Lung (tissue), 11 donors: ENCODE measurements at regions not wholly inside any gene's neighbourhood (a gene's known extent, or its start where the extent isn't known, plus 50 kb on each side); places are given as distances from the start of the nearest gene placed in this dataset.

Source experiments
- ATAC-seq: fragments of 200-7000 bp; cut with Tn5 transposase; one replicate; pipeline ENCODE4 v1.9.1; 2020; ENCODE audit warnings: moderate number of reproducible peaks; ENCODE audit not compliant: insufficient read depth, low FRiP score
- DNase-seq, 3 donors: peaks; one replicate each; pipeline ENCODE4 v3.0.0-alpha.2; 2013 to 2017
- H3K27ac ChIP-seq, 2 donors: one replicate each; pipeline ENCODE4 v1.5.1; 2013; ENCODE audit warnings: mild to moderate bottlenecking in 2 of 2, moderate library complexity in 2 of 2, control low read depth in 1 of 2, inconsistent platforms in 1 of 2, low read depth in 1 of 2, low read length in 1 of 2
- H3K27me3 ChIP-seq, 3 donors: one replicate each; pipeline ENCODE4 v1.5.1; 2013; ENCODE audit warnings: low read length in 2 of 3; ENCODE audit not compliant: control insufficient read depth in 3 of 3, insufficient read depth in 3 of 3
- H3K36me3 ChIP-seq, 4 donors: one replicate each; pipeline ENCODE4 v1.5.1; 2013; ENCODE audit warnings: low read length in 4 of 4, mild to moderate bottlenecking in 1 of 4, moderate library complexity in 1 of 4; ENCODE audit not compliant: control insufficient read depth in 4 of 4, insufficient read depth in 4 of 4
- H3K4me1 ChIP-seq, 5 donors: one replicate each; pipeline ENCODE4 v1.5.1; 2013; ENCODE audit warnings: low read length in 5 of 5, mild to moderate bottlenecking in 2 of 5, moderate library complexity in 1 of 5; ENCODE audit not compliant: control insufficient read depth in 5 of 5, insufficient read depth in 5 of 5
- H3K4me3 ChIP-seq: one replicate; pipeline ENCODE4 v1.5.1; 2013; ENCODE audit warnings: mild to moderate bottlenecking, control low read depth, moderate library complexity
- H3K9ac ChIP-seq, 2 donors: one replicate each; pipeline ENCODE4 v1.5.1; 2013; ENCODE audit warnings: low read length in 2 of 2, control low read depth in 1 of 2; ENCODE audit not compliant: insufficient read depth in 1 of 2
- H3K9me3 ChIP-seq, 4 donors: one replicate each; pipeline ENCODE4 v1.5.1; 2013; ENCODE audit warnings: low read length in 3 of 4, mild to moderate bottlenecking in 1 of 4, moderate library complexity in 1 of 4; ENCODE audit not compliant: control insufficient read depth in 4 of 4, insufficient read depth in 3 of 4
- CTCF ChIP-seq: IDR thresholded peaks from 2 replicates; pipeline ENCODE4 v1.5.1; 2012; ENCODE audit warnings: mild to moderate bottlenecking; ENCODE audit errors: control extremely low read depth, extremely low read depth
- WGBS, 2 donors: extraction: QIAGEN DNeasy Blood & Tissue Kit; methylation state at CpG; one replicate each; pipeline ENCODE4 v1.1.7; 2013; 5-methylcytosine and 5-hydroxymethylcytosine counted together
- donor health status: control.
- donor health status: control.
- donor health status: Bipolar disorder and iron deficiency.
- donor health status: healthy.
- donor health status: DM: yes; HTN: yes; CAD: no.

- no peak for TF ChIP-seq CTCF
These were observed 346.9 kb upstream of the ROBO1 start for GRCh38 chr3:80114694-80115093.

GRCh38 chr3:80113331-80113730 lies 345.5 kb upstream of the ROBO1 start:
- Histone ChIP-seq H3K4me3 (no peak overlapping the region), H3K27me3 (no peaks in the 10 kb centered on the region), H3K9ac (no peak overlapping the region), H3K27ac (no peak overlapping the region), H3K4me1 (no peaks in the 10 kb centered on the region), H3K9me3 (no peaks in the 10 kb centered on the region), H3K36me3 (no peaks in the 10 kb centered on the region)
- no peak for TF ChIP-seq CTCF
- 65 to 68% methylated on average over 1 of the region's 1 CpG for WGBS, 2 donors
- ATAC-seq, result no peak
- DNase-seq, result no peak

More at GRCh38 chr3:80114694-80115093, 346.9 kb upstream of the ROBO1 start:
- H3K9me3 ChIP-seq, result no peaks in the 10 kb centered on the region
- ATAC-seq (no peak), DNase-seq (no peak)
- H3K9ac ChIP-seq, result no peak overlapping the region
- no peak overlapping the region for H3K27ac ChIP-seq
- WGBS, 2 donors, result 75 to 83% methylated on average over 1 of the region's 1 CpG
- H3K4me3 ChIP-seq, result no peak overlapping the region
- no peaks in the 10 kb centered on the region for H3K36me3 ChIP-seq
- H3K27me3 ChIP-seq, result no peaks in the 10 kb centered on the region
- no peaks in the 10 kb centered on the region for H3K4me1 ChIP-seq

- no peaks in the 10 kb centered on the region for H3K4me1 ChIP-seq
- ATAC-seq (no peak), DNase-seq (no peak)
- H3K9me3 ChIP-seq, result no peaks in the 10 kb centered on the region
- H3K36me3 ChIP-seq, result no peaks in the 10 kb centered on the region
- no peaks in the 10 kb centered on the region for H3K27me3 ChIP-seq
- H3K4me3 ChIP-seq, result no peak overlapping the region
- TF ChIP-seq CTCF, result no peak
- no peak overlapping the region for H3K9ac ChIP-seq
- WGBS, 2 donors, result 88 to 97% methylated on average over 1 of the region's 1 CpG
- no peak overlapping the region for H3K27ac ChIP-seq
These were observed 331.8 kb upstream of the ROBO1 start for GRCh38 chr3:80099559-80100066.

- H3K4me1 ChIP-seq, result no peaks in the 10 kb centered on the region
- no peaks in the 10 kb centered on the region for H3K9me3 ChIP-seq
- no peak for ATAC-seq
- no peaks in the 10 kb centered on the region for H3K36me3 ChIP-seq
- H3K27ac ChIP-seq, result no peak overlapping the region
- WGBS, 2 donors, result 78 to 80% methylated on average over 2 of the region's 2 CpGs
- no peaks in the 10 kb centered on the region for H3K27me3 ChIP-seq
- no peak for DNase-seq
- H3K4me3 ChIP-seq, result no peak overlapping the region
- TF ChIP-seq CTCF, result no peak
- H3K9ac ChIP-seq, result no peak overlapping the region
These were observed 329.9 kb upstream of the ROBO1 start for GRCh38 chr3:80097674-80098073.
